PC-3 (cell line): ENCODE measurements at regions not wholly inside any gene's neighbourhood (a gene's known extent, or its start where the extent isn't known, plus 50 kb on each side); places are given as distances from the start of the nearest gene placed in this dataset.

Experiments used
- ATAC-seq: fragments of 200-7000 bp; cut with Tn5 transposase; 2 replicates; pipeline ENCODE4 v1.9.1; 2020; ENCODE audit warnings: mild to moderate bottlenecking, moderate library complexity
- BruUV-seq: library from RNA; stranded (reverse); fragments of 400-500 nt; replicated peaks from 2 replicates; lab custom pipeline; 2021; lab: Mats Ljungman, UMichigan
- CTCF ChIA-PET: fragments of 300-600 bp; sonication (Branson Sonifier 250); formaldehyde crosslinking; loops from one replicate; lab custom pipeline; 2022; ENCODE audit warnings: antibody characterized with exemption; lab: Charles Lee
- POLR2A ChIA-PET: fragments of 300-600 bp; sonication (Branson Sonifier 250); formaldehyde crosslinking; loops from one replicate; lab custom pipeline; 2022; ENCODE audit warnings: antibody characterized with exemption; ENCODE audit not compliant: unreplicated experiment; lab: Charles Lee
- DNase-seq: peaks from one replicate; pipeline ENCODE4 v3.0.0-alpha.2; 2015
- H2AFZ ChIP-seq: fragments of 300-600 bp; sonication (generic); 2 replicates; pipeline ENCODE4 v1.6.0; 2016; ENCODE audit warnings: antibody characterized with exemption, low read length
- H3F3A ChIP-seq: fragments of 300-600 bp; sonication (generic); one replicate; pipeline ENCODE4 v1.6.0; 2017; ENCODE audit warnings: antibody characterized with exemption, low read length, control low read depth, mild to moderate bottlenecking; ENCODE audit not compliant: unreplicated experiment
- H3K27ac ChIP-seq: fragments of 300-600 bp; sonication (generic); 2 replicates; pipeline ENCODE4 v1.5.1; 2016; ENCODE audit warnings: mild to moderate bottlenecking, low read length
- H3K27me3 ChIP-seq: fragments of 300-600 bp; sonication (generic); 2 replicates; pipeline ENCODE4 v1.6.1; 2016; ENCODE audit warnings: low read length, mixed read lengths
- H3K36me3 ChIP-seq: fragments of 300-600 bp; sonication (generic); 2 replicates; pipeline ENCODE4 v1.6.1; 2016; ENCODE audit warnings: low read depth, mixed run types, low read length, mixed read lengths
- H3K4me1 ChIP-seq: fragments of 300-600 bp; sonication (generic); 2 replicates; pipeline ENCODE4 v1.5.1; 2016; ENCODE audit warnings: low read length; ENCODE audit not compliant: insufficient read depth
- H3K4me2 ChIP-seq: fragments of 300-600 bp; sonication (generic); 2 replicates; pipeline ENCODE4 v1.6.0; 2016; ENCODE audit warnings: low read length
- H3K4me3 ChIP-seq: fragments of 300-600 bp; sonication (generic); 2 replicates; pipeline ENCODE4 v1.5.1; 2016; ENCODE audit warnings: mild to moderate bottlenecking, low read length, mixed read lengths
- H3K79me2 ChIP-seq: fragments of 300-600 bp; sonication (generic); 2 replicates; pipeline ENCODE4 v1.6.1; 2017; ENCODE audit warnings: low read length, mixed read lengths
- H3K9ac ChIP-seq: fragments of 300-600 bp; sonication (generic); 2 replicates; pipeline ENCODE4 v1.6.0; 2016; ENCODE audit warnings: mild to moderate bottlenecking, low read length
- H3K9me2 ChIP-seq: fragments of 300-600 bp; sonication (generic); replicated peaks from 2 replicates; pipeline ENCODE4 v1.6.1; 2016; ENCODE audit warnings: mixed run types, low read length, mixed read lengths
- H3K9me3 ChIP-seq: fragments of 300-600 bp; sonication (generic); 2 replicates; pipeline ENCODE4 v1.6.1; 2016; ENCODE audit warnings: low read length, mixed read lengths
- H4K20me1 ChIP-seq: fragments of 300-600 bp; sonication (generic); 2 replicates; pipeline ENCODE4 v1.6.1; 2016; ENCODE audit warnings: low read length, mixed read lengths
- EZH2 ChIP-seq: fragments of 300-600 bp; sonication (generic); IDR thresholded peaks from one replicate; pipeline ENCODE4 v1.6.1; 2017; ENCODE audit warnings: antibody characterized with exemption, mild to moderate bottlenecking, low read length; ENCODE audit not compliant: unreplicated experiment
- EZH2phosphoT487 ChIP-seq: fragments of 300-600 bp; sonication (generic); IDR thresholded peaks from 2 replicates; pipeline ENCODE4 v1.6.1; 2018; ENCODE audit warnings: mild to moderate bottlenecking, antibody characterized with exemption, low read length, borderline replicate concordance
- intact Hi-C: fragments of 100-400 bp; cut with micrococcal nuclease; formaldehyde crosslinking; loops from 2 replicates; pipeline ENCODE4 v1.9.0; 2023
- TF ChIP-seq, protein P1 (sequence below): fragments of 300-600 bp; sonication (generic); conservative IDR thresholded peaks from 2 replicates; pipeline ENCODE4 v1.5.1; 2017; ENCODE audit warnings: antibody characterized with exemption, low read depth, mild to moderate bottlenecking, low read length

DNA sequence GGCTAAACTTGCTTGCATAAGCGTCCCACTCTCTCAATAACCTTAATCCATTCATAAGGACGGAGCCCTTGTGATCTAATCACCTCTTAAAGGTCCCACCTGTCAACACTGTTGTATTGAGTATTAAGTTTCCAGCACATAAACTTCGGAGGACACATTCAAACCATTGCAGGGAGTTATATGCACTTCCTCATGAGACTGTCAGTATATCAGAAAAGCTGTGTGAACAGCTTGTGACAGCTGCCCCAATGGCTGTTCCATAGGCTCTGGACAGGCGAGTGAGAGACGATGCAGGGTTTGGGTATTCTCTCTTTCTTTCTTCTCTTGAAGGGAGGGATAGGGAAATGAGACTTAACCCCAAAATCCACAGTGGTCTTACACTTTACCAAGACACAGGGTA lies 64.2 kb upstream of the RPL34 start:
- no peaks in the 10 kb centered on the region for H3K4me1 ChIP-seq
- H3K36me3 ChIP-seq, result no peaks in the 10 kb centered on the region
- no peak for ATAC-seq
- H3K9ac ChIP-seq, result no peak overlapping the region
- no peak overlapping the region for H3K27ac ChIP-seq
- no peak overlapping the region for H2AFZ ChIP-seq
- H4K20me1 ChIP-seq, result no peaks in the 10 kb centered on the region
- H3K4me2 ChIP-seq, result no peak overlapping the region
- ChIA-PET CTCF (no interaction called here), POLR2A (no interaction called here)
- DNase-seq, result no peak
- H3K9me2 ChIP-seq, result no peaks in the 10 kb centered on the region
- intact Hi-C loops, result no loop called here
- no peaks in the 10 kb centered on the region for H3K27me3 ChIP-seq
- BruUV-seq, result no TSS peak
- H3K79me2 ChIP-seq, result no peaks in the 10 kb centered on the region
- no peak overlapping the region for H3K4me3 ChIP-seq
- H3K9me3 ChIP-seq, result no peaks in the 10 kb centered on the region
- TF ChIP-seq, protein P1, sequence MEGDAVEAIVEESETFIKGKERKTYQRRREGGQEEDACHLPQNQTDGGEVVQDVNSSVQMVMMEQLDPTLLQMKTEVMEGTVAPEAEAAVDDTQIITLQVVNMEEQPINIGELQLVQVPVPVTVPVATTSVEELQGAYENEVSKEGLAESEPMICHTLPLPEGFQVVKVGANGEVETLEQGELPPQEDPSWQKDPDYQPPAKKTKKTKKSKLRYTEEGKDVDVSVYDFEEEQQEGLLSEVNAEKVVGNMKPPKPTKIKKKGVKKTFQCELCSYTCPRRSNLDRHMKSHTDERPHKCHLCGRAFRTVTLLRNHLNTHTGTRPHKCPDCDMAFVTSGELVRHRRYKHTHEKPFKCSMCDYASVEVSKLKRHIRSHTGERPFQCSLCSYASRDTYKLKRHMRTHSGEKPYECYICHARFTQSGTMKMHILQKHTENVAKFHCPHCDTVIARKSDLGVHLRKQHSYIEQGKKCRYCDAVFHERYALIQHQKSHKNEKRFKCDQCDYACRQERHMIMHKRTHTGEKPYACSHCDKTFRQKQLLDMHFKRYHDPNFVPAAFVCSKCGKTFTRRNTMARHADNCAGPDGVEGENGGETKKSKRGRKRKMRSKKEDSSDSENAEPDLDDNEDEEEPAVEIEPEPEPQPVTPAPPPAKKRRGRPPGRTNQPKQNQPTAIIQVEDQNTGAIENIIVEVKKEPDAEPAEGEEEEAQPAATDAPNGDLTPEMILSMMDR, result no peak
- TF ChIP-seq EZH2 (no peak), EZH2phosphoT487 (no peak)
- no peaks in the 10 kb centered on the region for H3F3A ChIP-seq

DNA sequence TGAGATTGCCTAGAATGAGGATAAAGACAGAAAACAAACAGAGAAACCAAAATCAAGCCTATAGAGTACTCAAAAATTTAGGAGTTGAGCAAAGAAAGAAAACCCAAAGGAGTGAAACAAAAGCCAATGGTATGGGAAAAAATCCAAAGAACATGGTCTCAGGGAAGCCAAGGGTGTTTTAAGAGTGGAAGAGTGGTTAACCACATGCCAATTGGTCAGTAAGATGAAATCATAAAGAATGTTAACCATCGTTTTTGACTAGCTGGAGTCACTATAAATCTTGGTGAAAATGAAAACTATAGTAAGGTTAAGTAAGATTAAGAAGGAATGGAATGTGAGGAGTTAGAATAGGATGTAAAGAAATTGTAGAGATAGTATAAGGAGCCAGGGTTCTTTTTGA lies 64.7 kb upstream of the RPL34 start:
- H3K27ac ChIP-seq, result no peak overlapping the region
- TF ChIP-seq EZH2 (no peak), EZH2phosphoT487 (no peak)
- TF ChIP-seq, protein P1, result no peak
- no peaks in the 10 kb centered on the region for H3K36me3 ChIP-seq
- ATAC-seq, result no peak
- no peaks in the 10 kb centered on the region for H4K20me1 ChIP-seq
- H3K4me1 ChIP-seq, result no peaks in the 10 kb centered on the region
- no peak overlapping the region for H3K9ac ChIP-seq
- BruUV-seq, result no TSS peak
- no peaks in the 10 kb centered on the region for H3F3A ChIP-seq
- H3K9me2 ChIP-seq, result no peaks in the 10 kb centered on the region
- intact Hi-C loops, result no loop called here
- no peak overlapping the region for H2AFZ ChIP-seq
- H3K79me2 ChIP-seq, result no peaks in the 10 kb centered on the region
- no peak overlapping the region for H3K4me3 ChIP-seq
- ChIA-PET CTCF (no interaction called here), POLR2A (no interaction called here)
- H3K27me3 ChIP-seq, result no peaks in the 10 kb centered on the region
- H3K9me3 ChIP-seq, result no peaks in the 10 kb centered on the region
- no peak for DNase-seq
- no peak overlapping the region for H3K4me2 ChIP-seq

GRCh38 chr4:108547682-108548081 lies 72.7 kb upstream of the RPL34 start:
- H2AFZ ChIP-seq, result no peak overlapping the region
- DNase-seq (no peak), ATAC-seq (no peak)
- no peaks in the 10 kb centered on the region for H3K27me3 ChIP-seq
- no peaks in the 10 kb centered on the region for H3K9me2 ChIP-seq
- no peak overlapping the region for H3K4me2 ChIP-seq
- no peak overlapping the region for H3K27ac ChIP-seq
- intact Hi-C loops, result no loop called here
- H3K9ac ChIP-seq, result no peak overlapping the region
- peaks cover 5% of the 10 kb centered on the region; the same call in 1 of the 2 replicates for H3K4me1 ChIP-seq
- H3K9me3 ChIP-seq, result no peaks in the 10 kb centered on the region
- H4K20me1 ChIP-seq, result no peaks in the 10 kb centered on the region
- BruUV-seq, result no TSS peak
- no peaks in the 10 kb centered on the region for H3K36me3 ChIP-seq
- H3F3A ChIP-seq, result no peaks in the 10 kb centered on the region
- no peaks in the 10 kb centered on the region for H3K79me2 ChIP-seq
- TF ChIP-seq, protein P1, result no peak
- TF ChIP-seq EZH2 (no peak), EZH2phosphoT487 (no peak)
- ChIA-PET CTCF (no interaction called here), POLR2A (no interaction called here)
- H3K4me3 ChIP-seq, result no peak overlapping the region
